MM.1S (cell line): ENCODE measurements at regions not wholly inside any gene's neighbourhood (a gene's known extent, or its start where the extent isn't known, plus 50 kb on each side); places are given as distances from the start of the nearest gene placed in this dataset.

Experiments used
- EZH2 ChIP-seq: fragments of 300-600 bp; sonication (generic); optimal IDR thresholded peaks from 2 replicates; pipeline ENCODE3; 2017; ENCODE audit warnings: low read depth, mild to moderate bottlenecking, antibody characterized with exemption, low read length, mixed read lengths
- EZH2phosphoT487 ChIP-seq: fragments of 300-600 bp; sonication (generic); IDR thresholded peaks from 2 replicates; pipeline ENCODE4 v1.6.1; 2018; ENCODE audit warnings: antibody characterized with exemption, low read length
- TF ChIP-seq, protein P1 (sequence below): fragments of 300-600 bp; sonication (generic); IDR thresholded peaks from 2 replicates; pipeline ENCODE4 v1.5.1; 2016; ENCODE audit warnings: antibody characterized with exemption, low read length, mixed read lengths

DNA sequence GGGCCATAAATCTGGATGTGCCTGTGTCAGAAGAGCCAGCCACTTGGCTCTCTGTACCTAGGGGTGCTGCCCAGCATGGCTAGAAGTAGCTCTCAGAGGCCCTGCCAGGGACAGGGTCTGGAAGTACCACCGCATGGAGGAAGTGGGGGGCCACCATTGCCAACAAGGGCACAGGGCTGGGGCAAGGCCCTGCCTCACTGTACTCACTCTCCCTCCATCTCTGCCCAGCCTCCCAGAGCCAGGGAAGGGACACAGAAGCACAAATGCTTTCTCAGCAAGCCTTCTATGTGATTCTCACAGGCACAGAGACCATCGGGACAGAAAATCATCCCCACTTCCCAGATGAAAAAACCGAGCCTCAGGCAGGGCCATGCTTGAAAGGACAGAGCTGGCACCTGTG is 138.1 kb downstream of the C5orf15 start:
- TF ChIP-seq, protein P1, sequence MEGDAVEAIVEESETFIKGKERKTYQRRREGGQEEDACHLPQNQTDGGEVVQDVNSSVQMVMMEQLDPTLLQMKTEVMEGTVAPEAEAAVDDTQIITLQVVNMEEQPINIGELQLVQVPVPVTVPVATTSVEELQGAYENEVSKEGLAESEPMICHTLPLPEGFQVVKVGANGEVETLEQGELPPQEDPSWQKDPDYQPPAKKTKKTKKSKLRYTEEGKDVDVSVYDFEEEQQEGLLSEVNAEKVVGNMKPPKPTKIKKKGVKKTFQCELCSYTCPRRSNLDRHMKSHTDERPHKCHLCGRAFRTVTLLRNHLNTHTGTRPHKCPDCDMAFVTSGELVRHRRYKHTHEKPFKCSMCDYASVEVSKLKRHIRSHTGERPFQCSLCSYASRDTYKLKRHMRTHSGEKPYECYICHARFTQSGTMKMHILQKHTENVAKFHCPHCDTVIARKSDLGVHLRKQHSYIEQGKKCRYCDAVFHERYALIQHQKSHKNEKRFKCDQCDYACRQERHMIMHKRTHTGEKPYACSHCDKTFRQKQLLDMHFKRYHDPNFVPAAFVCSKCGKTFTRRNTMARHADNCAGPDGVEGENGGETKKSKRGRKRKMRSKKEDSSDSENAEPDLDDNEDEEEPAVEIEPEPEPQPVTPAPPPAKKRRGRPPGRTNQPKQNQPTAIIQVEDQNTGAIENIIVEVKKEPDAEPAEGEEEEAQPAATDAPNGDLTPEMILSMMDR = no peak
- TF ChIP-seq EZH2 (no peak), EZH2phosphoT487 (no peak)
